GM23338 (cell line): ENCODE measurements at regions not wholly inside any gene's neighbourhood (a gene's known extent, or its start where the extent isn't known, plus 50 kb on each side); places are given as distances from the start of the nearest gene placed in this dataset.

Experiments
- CREB1 ChIP-seq: fragments of 250-450 bp; sonication (Bioruptor Pico); IDR thresholded peaks from 2 replicates; pipeline ENCODE4 v1.5.0; 2020; ENCODE audit warnings: low read depth, mild to moderate bottlenecking, moderate library complexity
- CTCF ChIP-seq, 2 experiments: fragments of 200-600 bp in 1 of 2; sonication (generic) in 1 of 2; conservative IDR thresholded peaks; 2 replicates each; pipeline versions ENCODE4 v1.5.1 to v1.6.1; 2016 to 2017; ENCODE audit warnings: antibody characterized with exemption in 2 of 2, low read depth in 2 of 2, mild to moderate bottlenecking in 2 of 2, moderate library complexity in 1 of 2
- ETS1 ChIP-seq: IDR thresholded peaks from 2 replicates; pipeline ENCODE4 v1.6.1; 2016; ENCODE audit warnings: antibody characterized with exemption
- EZH2 ChIP-seq: fragments of 200-600 bp; sonication (generic); IDR thresholded peaks from one replicate; pipeline ENCODE4 v1.8.0; 2017; ENCODE audit warnings: antibody characterized with exemption, mild to moderate bottlenecking, low read depth; ENCODE audit not compliant: unreplicated experiment
- EZH2phosphoT487 ChIP-seq: fragments of 200-600 bp; sonication (generic); IDR thresholded peaks from one replicate; pipeline ENCODE4 v1.8.1; 2018; ENCODE audit warnings: antibody characterized with exemption; ENCODE audit not compliant: unreplicated experiment
- JUNB ChIP-seq: IDR thresholded peaks from one replicate; pipeline ENCODE4 v1.6.1; 2016; ENCODE audit warnings: antibody characterized with exemption; ENCODE audit not compliant: unreplicated experiment
- NANOG ChIP-seq: IDR thresholded peaks from 2 replicates; pipeline ENCODE4 v1.6.1; 2016; ENCODE audit warnings: antibody characterized with exemption, borderline replicate concordance
- POLR2AphosphoS5 ChIP-seq: IDR thresholded peaks from 2 replicates; pipeline ENCODE4 v1.6.1; 2016; ENCODE audit warnings: antibody characterized with exemption, low read depth
- REST ChIP-seq: IDR thresholded peaks from one replicate; pipeline ENCODE4 v1.6.1; 2018; ENCODE audit warnings: antibody characterized with exemption; ENCODE audit not compliant: unreplicated experiment
- STAT1 ChIP-seq: IDR thresholded peaks from one replicate; pipeline ENCODE4 v1.6.1; 2016; ENCODE audit warnings: antibody characterized with exemption; ENCODE audit not compliant: unreplicated experiment
- ZNF114 ChIP-seq: fragments of 250-450 bp; sonication (Bioruptor Pico); IDR thresholded peaks from 2 replicates; pipeline ENCODE4 v1.5.0; 2020; ENCODE audit warnings: mild to moderate bottlenecking, moderate library complexity
- ZNF331 ChIP-seq: fragments of 250-450 bp; sonication (Bioruptor Pico); IDR thresholded peaks from 2 replicates; pipeline ENCODE4 v1.5.0; 2020; ENCODE audit warnings: low read depth, mild to moderate bottlenecking, moderate library complexity

GRCh38 chr11:111001986-111002611 lies 243.4 kb upstream of the POU2AF2 start:
- TF ChIP-seq CTCF (conservative IDR thresholded peaks at IDR 0.05; ENCODE audit: low read depth in 2 of 2): no peak
- no peak for TF ChIP-seq CREB1 (CRISPR knock-in tag)
- TF ChIP-seq EZH2: no peak
- TF ChIP-seq POLR2AphosphoS5: no peak
- no peak for TF ChIP-seq REST
- no peak for TF ChIP-seq EZH2phosphoT487
- no peak for TF ChIP-seq NANOG
- no peak for TF ChIP-seq ZNF114 (CRISPR knock-in tag)
- TF ChIP-seq JUNB: no peak
- TF ChIP-seq STAT1: no peak
- TF ChIP-seq ETS1: no peak
- no peak for TF ChIP-seq ZNF331 (CRISPR knock-in tag)
